H54 (cell line): ENCODE measurements at regions not wholly inside any gene's neighbourhood (a gene's known extent, or its start where the extent isn't known, plus 50 kb on each side); places are given as distances from the start of the nearest gene placed in this dataset.
"Not testable (repeated sequence)": the region's sequence is repeated elsewhere in the genome, so short reads cannot be mapped to it uniquely, and the experiment has no call there.

Source experiments
- DNase-seq: peaks from one replicate; pipeline ENCODE4 v3.0.0; 2011; ENCODE audit warnings: low spot score, mixed read lengths; ENCODE audit not compliant: insufficient read length
- FAIRE-seq: peaks from 3 replicates; lab custom pipeline; 2011; peaks lifted over from hg19 to GRCh38; lab: Jason Lieb, UNC
- POLR2A ChIP-seq: IDR thresholded peaks from 2 replicates; pipeline ENCODE4 v1.6.1; 2011; ENCODE audit warnings: low read depth, mild to moderate bottlenecking, low read length

DNA sequence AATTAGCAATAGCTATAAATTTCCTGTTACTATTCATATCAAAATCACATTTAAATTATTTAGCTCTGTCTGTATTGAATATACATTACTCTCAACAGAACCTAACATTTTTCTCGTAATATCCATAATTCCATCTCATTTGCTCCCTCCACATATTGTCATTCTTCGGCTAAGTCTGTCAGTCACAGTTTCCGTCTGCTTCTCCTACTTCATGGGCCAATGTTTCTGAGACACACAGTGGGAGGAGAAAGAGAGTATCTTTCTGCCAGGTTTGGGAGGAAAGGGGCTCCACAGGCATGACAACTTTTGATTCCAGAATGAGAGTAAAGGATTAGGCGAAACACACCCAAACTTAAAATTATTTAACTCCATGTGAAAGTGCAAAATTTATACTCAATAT lies 273.1 kb upstream of the SMIM21 start:
- FAIRE-seq (no peak), DNase-seq (no peak)
- TF ChIP-seq POLR2A: no peak

DNA sequence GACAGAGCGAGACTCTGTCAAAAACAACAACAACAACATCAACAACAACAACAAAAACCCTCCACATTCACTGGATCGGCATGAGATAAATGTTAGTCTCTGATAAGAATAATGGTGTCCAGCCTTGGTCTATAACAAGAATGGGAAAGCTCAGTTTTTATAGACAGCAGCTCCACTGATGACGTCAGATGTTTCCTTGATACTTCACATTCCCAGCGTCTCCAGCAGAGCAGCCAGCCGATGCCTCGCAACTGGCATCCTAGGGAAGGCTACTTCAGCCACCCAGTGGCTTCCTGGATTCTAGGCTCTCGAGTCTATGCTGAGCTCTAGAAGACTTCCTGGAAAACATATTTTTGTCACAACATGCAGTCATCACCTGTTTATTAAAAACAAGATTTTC lies 271.4 kb upstream of the SMIM21 start:
- TF ChIP-seq POLR2A: no peak
- DNase-seq (no peak), FAIRE-seq (no peak)

DNA sequence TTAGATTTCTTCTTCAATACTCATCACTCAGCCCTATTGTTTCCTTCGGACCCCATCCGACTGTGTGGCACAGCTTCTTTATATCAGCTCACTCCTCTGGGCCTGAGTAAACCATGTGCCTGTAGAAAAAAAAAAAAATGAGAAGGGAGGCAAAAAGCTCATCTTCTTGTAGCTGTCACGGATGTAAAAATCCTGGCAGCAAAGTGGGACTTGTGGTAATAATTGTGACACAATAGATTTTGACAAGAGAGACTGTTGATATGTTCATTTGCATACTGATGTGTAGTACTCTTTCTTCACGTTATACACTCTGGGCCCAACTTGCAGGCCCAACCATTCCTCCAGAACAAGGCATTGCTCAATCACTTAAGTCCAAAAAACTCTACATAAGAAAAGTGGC lies 270.0 kb upstream of the SMIM21 start:
- no peak for FAIRE-seq
- TF ChIP-seq POLR2A: no peak

DNA sequence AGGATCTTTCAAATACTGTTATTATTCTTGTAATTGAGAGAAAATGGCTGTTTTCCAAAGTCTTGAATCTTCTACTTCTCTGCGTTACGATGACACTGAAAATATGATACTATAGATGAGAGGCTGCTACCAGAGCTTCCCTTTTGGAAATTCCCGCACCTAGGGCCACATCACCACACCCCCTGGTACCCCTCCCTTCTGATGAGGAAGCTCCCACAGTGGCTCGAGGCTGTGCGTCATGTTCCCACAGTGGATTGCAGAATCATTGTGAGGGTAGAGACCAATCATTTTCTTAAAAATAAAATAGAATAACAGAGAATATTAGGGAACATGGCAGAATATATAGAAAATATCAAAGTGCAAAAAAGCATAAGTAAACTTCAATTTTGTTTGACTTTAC lies 268.9 kb upstream of the SMIM21 start:
- FAIRE-seq (no peak), DNase-seq (no peak)
- TF ChIP-seq POLR2A: no peak

More for the DNA sequence above, 270.0 kb upstream of the SMIM21 start:
- DNase-seq: no peak

DNA sequence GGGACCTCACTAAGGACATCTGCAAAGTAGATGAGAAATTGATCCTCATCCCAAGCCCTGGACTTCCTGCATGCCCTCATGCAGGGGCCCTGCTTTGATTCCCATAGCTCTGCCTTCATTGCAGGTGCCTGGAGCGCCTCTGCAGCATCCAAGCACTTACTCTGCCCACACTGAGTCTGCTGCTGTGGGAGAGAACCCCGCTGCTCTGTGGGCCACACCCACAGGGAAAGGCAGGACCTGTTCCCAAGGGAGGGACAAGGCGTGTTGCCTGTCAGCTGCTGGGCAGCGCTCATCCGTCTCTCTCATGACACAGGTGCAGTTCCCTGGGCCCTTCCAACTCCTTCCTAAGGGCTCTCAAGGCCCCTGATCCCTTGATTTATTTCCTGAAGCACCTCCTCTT lies 266.8 kb upstream of the SMIM21 start:
- TF ChIP-seq POLR2A: no peak
- DNase-seq (no peak), FAIRE-seq (no peak)

DNA sequence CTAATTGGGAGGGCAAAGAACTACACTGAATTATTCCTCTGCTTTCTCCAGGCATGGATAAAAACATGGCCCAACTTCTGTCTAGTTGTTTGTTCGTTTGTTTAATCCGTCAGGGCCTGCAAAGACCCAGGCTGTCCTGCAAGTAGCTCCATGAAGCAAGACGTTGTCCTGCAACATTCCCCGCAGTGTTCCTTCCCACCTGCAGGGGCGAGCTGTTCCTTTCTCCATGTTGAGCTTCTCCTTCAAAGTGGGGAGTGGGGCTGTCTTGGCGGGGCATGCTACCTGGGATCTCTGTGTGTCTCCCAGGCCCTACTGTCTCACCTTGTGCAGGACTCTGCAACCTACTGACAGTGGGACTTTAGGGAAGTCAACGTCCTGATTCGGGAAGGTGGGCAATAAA lies 264.0 kb upstream of the SMIM21 start:
- DNase-seq: no peak
- FAIRE-seq: no peak
- no peak for TF ChIP-seq POLR2A

DNA sequence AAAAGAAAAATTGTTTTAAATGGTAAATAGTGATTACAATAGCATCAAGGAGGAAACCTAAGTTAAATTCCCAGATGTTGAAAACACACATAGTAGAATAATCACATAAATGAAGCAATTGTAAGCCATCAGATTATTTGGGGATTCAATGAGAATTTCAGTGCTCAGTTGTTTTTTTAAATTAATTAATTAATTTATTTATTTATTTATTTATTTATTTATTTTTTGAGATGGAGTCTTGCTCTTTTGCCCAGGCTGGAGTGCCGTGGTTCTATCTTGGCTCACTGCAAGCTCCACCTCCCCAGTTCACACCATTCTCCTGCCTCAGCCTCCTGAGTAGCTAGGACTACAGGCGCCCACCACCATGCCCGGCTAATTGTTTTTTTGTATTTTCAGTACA lies 262.8 kb upstream of the SMIM21 start:
- FAIRE-seq, DNase-seq: not testable (repeated sequence)

DNA sequence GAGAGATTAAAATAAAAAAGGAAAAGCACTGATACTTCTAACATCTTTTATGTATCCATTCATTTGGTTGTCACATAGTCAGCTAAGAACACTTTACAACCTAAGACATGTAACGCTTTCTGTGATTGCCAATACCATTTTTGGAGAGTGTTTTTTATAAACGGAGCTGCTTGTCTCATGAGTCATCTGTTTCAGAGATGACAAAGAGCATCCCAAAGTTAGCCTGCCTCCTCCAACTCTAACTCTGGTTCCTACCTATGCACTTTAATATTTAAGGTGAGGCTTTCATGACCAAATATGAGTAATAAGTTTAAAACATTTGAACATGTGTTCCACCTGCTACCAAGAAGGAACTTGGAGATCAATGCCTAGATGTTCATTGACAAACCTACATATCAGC lies 260.1 kb upstream of the SMIM21 start:
- DNase-seq: no peak
- no peak for TF ChIP-seq POLR2A
- no peak for FAIRE-seq

DNA sequence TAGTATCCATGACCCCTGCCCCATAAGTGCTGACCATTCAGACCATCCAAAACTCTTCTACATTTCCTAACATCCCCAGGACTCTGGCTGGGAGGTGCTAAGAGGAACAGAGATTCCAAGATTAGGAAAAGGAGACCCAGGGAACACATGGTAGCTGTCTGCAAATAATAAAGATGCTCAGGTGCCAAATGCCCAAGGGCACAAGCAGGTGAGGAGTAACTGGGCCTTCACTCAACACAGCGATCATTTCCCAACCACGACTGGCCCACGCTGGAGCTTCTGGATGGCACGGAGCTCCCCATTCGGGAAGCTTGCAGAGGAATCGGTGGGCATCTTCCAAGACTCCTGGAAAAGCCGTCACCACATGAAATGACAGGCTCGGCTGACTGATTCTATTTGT lies 255.9 kb upstream of the SMIM21 start:
- TF ChIP-seq POLR2A: no peak
- FAIRE-seq: no peak
- no peak for DNase-seq

DNA sequence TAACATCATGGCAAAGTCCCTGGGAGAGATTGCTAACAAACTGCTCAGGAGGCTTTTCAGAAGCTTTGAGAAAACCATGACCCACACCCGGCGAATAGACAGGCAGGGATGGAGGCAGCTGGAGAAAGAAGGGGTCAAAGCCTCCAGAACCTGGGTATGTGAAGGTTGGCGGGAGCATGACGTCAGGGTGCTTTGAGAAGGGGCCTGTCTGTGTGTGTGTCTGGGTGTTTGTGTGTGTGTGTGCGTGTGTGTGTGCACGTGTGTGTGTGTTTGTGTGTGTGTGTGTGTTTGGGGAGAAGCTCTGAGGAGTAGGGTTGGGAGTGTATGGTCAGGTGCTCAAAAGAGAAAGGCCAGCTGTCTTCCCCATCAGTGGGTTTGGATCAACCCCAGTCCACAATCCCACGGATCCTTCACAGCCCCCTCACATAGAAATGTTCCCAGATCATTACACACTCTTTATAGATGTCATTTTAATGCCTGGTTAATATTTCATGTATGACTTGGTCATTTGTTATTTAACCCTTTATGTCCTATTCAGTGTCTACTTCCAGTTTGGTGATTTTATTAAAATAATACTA lies 254.1 kb upstream of the SMIM21 start:
- no peak for TF ChIP-seq POLR2A
- DNase-seq (no peak), FAIRE-seq (no peak)

DNA sequence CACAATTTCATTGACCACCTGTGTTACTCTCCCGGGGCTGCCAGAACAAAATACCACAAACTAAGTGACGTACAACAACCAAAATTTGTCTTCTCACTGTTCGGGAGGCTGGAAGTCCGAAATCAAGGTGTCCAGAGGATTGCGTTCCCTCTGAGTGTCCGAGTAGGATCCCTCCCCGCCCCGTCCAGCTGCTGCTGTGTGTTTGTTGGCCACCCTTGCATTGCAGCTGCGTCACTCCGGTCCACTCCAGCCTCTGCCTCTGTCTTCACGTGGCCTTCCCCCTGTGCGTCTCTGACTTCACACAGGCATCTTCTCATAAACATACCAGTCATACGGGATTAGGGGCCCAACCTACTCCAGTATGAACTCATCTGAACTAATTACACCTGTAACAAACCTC lies 251.8 kb upstream of the SMIM21 start:
- TF ChIP-seq POLR2A: no peak
- DNase-seq (no peak), FAIRE-seq (no peak)

DNA sequence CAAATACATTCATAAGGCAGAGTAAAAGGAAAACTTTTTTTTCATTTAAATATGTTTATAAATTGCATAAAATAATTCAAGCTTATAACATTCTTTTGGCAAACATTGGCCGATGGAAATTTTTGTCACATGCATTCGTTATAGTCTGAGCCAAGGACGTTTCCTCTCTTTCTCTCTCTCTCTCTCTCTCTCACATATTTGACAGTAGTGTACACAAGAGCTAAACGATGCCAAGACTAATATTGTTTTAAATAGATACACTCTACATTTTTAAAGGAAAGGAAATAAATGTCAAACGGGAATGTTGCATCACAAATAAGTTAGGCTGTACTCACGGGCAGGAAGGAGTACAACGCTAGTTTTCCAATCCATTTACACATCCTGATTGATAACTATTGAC lies 251.1 kb upstream of the SMIM21 start:
- DNase-seq: no peak
- FAIRE-seq: no peak
- no peak for TF ChIP-seq POLR2A

DNA sequence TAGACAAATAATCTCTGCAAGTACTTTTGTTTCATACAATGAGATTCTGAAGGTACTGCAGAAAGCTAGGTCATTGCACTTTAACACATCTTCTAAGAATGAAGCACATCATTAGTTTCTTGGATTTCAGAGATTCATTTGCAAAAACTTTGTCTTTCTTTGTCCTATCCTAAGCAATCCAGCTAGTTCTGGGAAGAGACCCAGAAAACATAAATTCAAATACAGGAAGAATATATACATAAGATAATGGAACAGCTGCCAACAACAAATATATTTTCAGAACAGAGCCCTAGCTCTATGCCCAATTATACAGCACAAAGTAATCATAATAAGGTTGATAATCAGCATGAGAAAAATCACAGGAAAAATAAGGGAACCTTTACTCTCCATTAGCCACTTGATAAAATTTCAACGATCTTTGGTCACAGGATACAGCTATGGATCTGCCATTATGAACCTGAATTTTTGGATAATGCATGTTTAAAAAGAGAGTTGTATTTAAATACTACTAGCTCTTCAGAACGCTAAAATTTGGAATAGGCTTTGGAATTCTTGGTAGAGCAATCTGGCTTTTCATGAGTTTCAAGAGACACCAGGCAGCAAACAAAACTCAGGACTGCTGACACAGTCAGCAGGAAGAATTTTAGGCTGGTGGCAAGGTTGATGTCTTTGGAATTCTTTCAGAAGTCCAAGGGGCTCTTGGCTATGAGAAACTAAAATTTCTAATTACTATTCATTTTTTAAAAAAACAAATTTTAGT lies 250.4 kb upstream of the SMIM21 start:
- TF ChIP-seq POLR2A: no peak
- FAIRE-seq (no peak), DNase-seq (no peak)

DNA sequence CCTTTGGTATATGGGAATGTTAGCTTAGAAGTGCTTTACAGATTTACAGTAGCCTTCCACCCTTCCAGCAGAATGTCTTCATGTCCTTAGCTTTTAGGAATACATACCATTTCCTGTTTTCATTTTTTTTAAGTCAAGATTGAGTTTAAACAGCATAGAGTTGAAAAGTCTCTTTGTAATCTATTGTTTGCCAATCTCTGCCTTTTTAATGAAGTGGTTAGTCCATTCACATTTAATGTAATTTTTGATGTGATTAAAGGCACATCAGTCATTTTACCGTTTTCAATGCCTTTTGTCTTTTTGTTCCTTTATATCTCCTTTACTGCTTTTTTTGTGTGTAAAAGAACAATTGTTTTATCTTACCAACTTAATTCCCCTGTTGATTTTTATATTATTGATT lies 233.4 kb upstream of the SMIM21 start:
- FAIRE-seq (no peak), DNase-seq (no peak)
- TF ChIP-seq POLR2A: no peak

DNA sequence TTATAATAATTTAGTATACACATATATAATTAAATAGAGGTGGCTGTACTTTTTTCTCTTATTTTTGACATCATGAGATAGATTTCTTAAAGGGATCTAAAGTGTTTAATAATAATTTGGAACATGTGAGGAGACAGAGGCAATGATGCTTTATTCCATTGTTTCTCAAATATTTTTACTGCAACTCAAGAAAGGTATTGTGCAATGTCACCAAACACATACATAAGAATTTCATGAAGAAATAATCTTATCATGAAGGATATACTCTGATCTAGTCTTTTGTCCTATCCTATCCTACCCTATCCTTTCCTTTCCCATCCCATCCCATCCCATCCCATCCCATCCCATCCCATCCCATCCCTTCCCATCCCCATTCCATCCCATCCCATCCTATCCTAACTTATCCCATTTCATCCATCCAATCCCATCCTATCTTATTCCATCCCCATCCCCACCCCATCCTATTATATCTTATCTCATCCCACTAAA lies 232.1 kb upstream of the SMIM21 start:
- DNase-seq (no peak), FAIRE-seq (no peak)
- no peak for TF ChIP-seq POLR2A
